ENCODE measurements at regions not wholly inside any gene's neighbourhood (a gene's known extent, or its start where the extent isn't known, plus 50 kb on each side); places are given as distances from the start of the nearest gene placed in this dataset.

DNA sequence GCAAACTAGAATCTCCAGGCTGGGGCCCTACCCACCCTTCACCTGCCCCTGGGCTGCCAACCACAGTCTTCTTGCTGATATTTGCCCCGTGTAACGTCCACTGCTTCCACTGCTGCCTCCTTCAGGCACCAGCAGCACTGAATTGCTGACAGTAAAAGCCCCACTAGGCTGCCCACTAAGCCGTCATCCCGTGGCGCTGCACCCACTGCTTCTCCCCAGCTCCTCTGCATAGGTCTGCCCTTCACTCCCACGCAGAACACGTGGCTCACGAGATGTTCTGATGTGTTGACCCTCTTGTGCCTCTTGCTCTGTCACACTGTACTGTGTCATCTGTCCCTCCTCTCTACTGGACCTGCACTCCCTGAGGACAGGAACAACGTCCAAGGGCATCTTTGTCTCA is 86.3 kb upstream of the HIVEP1 start:
- Histone ChIP-seq H3K9me3 (ENCODE audit: control insufficient read depth, low read length) (no peaks in the 10 kb centered on the region), H3K4me1 (ENCODE audit: control insufficient read depth, insufficient read depth, low read length) (peaks cover 8% of the 10 kb centered on the region), H3K27me3 (replicated peaks; ENCODE audit: control insufficient read depth, insufficient read depth, low read length) (no peaks in the 10 kb centered on the region), H3K4me3 (ENCODE audit: low read length) (no peak overlapping the region), H3K36me3 (ENCODE audit: control insufficient read depth, insufficient read depth, low read length, severe bottlenecking) (no peaks in the 10 kb centered on the region), H3K9ac (ENCODE audit: low read length) (no peak overlapping the region)
- DNase-seq (ENCODE audit: low read depth): no peak

DNA sequence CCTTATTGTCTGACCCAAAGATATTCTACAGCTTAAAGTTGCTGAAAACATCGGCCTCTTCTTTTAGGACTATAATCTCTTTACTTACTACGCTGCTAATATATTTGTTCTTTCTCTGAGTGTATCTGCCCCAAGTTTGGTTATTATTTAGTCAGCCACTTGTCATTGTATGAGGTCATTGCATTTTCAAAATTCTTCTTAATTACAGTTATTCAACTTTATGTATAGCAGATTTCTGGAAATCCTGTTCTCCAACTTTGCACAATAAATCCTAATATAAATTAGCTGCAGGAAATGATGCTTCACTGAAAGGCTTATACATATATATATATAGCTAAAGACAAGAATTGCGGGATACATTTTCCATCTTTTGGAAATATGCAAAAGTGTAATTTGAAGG is 88.5 kb upstream of the HIVEP1 start:
- no peaks in the 10 kb centered on the region for H3K9me3 ChIP-seq (ENCODE audit: control insufficient read depth, low read length)
- no peaks in the 10 kb centered on the region for H3K27me3 ChIP-seq (replicated peaks; ENCODE audit: control insufficient read depth, insufficient read depth, low read length)
- H3K36me3 ChIP-seq (ENCODE audit: control insufficient read depth, insufficient read depth, low read length, severe bottlenecking): no peaks in the 10 kb centered on the region
- peak; percentile 32 for DNase-seq (ENCODE audit: low read depth)
- peaks cover 22% of the 10 kb centered on the region for H3K4me1 ChIP-seq (ENCODE audit: control insufficient read depth, insufficient read depth, low read length)
- H3K9ac ChIP-seq (ENCODE audit: low read length): no peak overlapping the region
- H3K4me3 ChIP-seq (ENCODE audit: low read length): no peak overlapping the region

DNA sequence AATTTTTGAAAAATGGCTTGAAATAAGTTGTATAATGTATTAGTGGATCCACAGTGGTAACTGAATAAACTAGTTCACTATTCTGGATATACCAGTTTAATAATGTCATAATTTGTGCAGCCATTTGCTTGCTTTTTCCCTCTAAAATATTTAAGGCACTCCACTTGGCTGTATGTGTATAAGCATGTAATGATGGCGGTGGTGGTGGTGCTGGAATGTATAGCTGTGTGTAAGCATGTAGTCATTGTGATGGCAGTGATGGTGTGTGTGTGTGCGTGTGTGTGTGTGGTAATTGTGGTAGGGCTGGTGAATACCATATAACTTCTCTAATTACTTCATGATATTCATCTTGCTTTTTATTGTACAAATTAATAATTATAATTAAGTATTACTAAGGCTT is 89.2 kb upstream of the HIVEP1 start:
- Histone ChIP-seq H3K27me3 (replicated peaks; ENCODE audit: control insufficient read depth, insufficient read depth, low read length) (no peaks in the 10 kb centered on the region), H3K4me3 (ENCODE audit: low read length) (no peak overlapping the region), H3K9me3 (ENCODE audit: control insufficient read depth, low read length) (no peaks in the 10 kb centered on the region), H3K9ac (ENCODE audit: low read length) (no peak overlapping the region), H3K36me3 (ENCODE audit: control insufficient read depth, insufficient read depth, low read length, severe bottlenecking) (no peaks in the 10 kb centered on the region), H3K4me1 (ENCODE audit: control insufficient read depth, insufficient read depth, low read length) (peaks cover 29% of the 10 kb centered on the region)
- DNase-seq (ENCODE audit: low read depth): no peak

DNA sequence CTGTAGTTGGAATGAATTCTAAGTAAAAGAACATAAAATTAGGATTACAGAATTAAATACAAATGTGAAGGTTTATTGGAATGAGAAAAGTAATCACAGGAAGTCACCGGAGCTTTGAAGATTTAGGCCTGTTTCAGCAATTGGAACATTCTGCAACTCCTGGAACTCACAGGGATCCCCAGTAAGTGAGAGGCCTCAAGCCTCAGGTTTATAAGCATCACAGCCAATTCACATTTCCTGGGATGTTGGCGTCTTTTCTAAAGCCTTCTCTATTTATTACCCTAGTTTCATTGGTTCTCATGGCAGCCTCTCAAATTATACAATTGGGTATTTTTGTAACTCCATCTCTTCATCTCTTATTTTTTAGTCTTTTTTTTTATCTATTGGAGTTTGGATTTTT is 90.4 kb upstream of the HIVEP1 start:
- peak; percentile 30 for DNase-seq (ENCODE audit: low read depth)
- peaks cover 32% of the 10 kb centered on the region for H3K4me1 ChIP-seq (ENCODE audit: control insufficient read depth, insufficient read depth, low read length)
- H3K9ac ChIP-seq (ENCODE audit: low read length): peak overlapping the region; percentile 59
- no peak overlapping the region for H3K4me3 ChIP-seq (ENCODE audit: low read length)
- H3K27me3 ChIP-seq (replicated peaks; ENCODE audit: control insufficient read depth, insufficient read depth, low read length): no peaks in the 10 kb centered on the region
- no peaks in the 10 kb centered on the region for H3K9me3 ChIP-seq (ENCODE audit: control insufficient read depth, low read length)
- no peaks in the 10 kb centered on the region for H3K36me3 ChIP-seq (ENCODE audit: control insufficient read depth, insufficient read depth, low read length, severe bottlenecking)

DNA sequence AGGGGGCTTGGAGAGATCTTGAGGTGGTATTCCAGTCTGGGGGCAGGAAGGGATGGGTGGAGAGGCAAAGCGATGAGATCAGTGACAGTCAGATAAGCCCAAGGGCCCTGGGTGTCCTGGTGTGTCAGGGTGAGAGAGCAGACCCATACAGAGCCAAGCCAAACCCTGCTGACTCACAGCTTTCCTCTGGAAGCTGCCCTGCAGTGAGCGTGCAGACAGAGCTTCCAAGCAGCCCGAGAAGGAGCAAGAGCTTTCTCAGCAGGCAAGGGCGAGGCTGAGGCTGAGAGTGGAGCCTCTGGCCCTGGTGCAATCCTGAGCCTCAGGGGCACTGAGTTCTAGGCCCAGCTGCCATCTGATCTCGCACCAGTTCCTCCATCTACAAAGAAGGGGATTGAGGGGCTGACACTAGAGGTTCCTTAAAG is 91.1 kb upstream of the HIVEP1 start:
- H3K4me3 ChIP-seq (ENCODE audit: low read length): no peak overlapping the region
- peak; percentile 96 for DNase-seq (ENCODE audit: low read depth)

DNA sequence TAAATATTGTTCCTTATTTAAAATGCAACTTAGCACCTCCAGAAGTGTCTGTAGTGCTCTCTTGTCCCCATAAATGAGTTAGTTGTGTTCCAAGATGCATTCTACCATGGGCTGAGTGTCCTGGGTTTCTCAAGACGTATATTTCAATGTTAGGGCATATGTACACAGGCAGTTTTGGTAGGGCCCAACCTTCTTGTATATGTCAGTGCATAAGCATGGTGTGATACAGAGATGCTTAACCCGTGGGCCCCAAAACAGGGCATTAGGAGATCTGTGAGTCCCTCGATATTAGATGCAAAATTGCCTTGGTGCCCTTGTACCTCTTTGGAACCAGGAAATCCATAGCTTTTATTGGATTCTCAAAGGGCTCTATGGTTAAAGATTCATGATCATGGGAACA is 91.5 kb upstream of the HIVEP1 start:
- Histone ChIP-seq H3K9ac (ENCODE audit: low read length) (no peak overlapping the region), H3K9me3 (ENCODE audit: control insufficient read depth, low read length) (no peaks in the 10 kb centered on the region), H3K4me1 (ENCODE audit: control insufficient read depth, insufficient read depth, low read length) (peaks cover 32% of the 10 kb centered on the region), H3K36me3 (ENCODE audit: control insufficient read depth, insufficient read depth, low read length, severe bottlenecking) (no peaks in the 10 kb centered on the region), H3K27me3 (replicated peaks; ENCODE audit: control insufficient read depth, insufficient read depth, low read length) (no peaks in the 10 kb centered on the region), H3K4me3 (ENCODE audit: low read length) (no peak overlapping the region)
- DNase-seq (ENCODE audit: low read depth): no peak

More for the DNA sequence above, 91.1 kb upstream of the HIVEP1 start:
- Histone ChIP-seq H3K36me3 (ENCODE audit: control insufficient read depth, insufficient read depth, low read length, severe bottlenecking) (no peaks in the 10 kb centered on the region), H3K9me3 (ENCODE audit: control insufficient read depth, low read length) (no peaks in the 10 kb centered on the region), H3K27me3 (replicated peaks; ENCODE audit: control insufficient read depth, insufficient read depth, low read length) (no peaks in the 10 kb centered on the region), H3K9ac (ENCODE audit: low read length) (peak overlapping the region; percentile 59), H3K4me1 (ENCODE audit: control insufficient read depth, insufficient read depth, low read length) (peaks cover 32% of the 10 kb centered on the region)

DNA sequence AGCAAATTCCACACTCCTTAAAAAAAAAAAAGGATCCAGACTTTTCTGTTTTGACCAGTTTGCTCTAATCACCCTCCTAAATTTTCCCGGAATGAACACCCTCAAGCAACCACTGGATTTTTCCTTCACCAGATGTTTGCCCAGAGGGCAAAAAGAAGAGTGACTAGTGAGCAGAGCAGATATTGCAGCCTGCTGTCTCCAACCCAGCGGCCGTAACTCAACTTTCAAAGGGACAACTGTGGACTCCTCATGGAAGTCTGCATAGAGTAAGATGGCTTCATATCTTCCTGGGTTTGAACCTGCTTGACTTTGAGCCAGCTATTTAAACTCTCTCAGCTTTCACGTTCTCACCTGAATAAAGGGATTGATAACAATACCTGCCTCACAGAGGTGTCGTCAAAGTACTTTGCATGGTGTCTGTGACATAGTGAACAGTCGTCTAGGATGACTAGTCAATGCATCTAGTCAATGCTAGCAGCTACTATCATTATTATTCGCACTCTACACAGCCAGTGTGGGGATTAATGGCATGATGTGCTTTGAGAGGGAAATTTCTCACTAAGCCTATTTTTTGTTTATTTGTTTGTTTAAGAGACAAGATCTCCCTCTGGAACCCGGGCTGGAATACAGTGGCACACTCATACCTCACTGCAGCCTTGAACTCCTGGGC is 92.2 kb upstream of the HIVEP1 start:
- Histone ChIP-seq H3K9me3 (ENCODE audit: control insufficient read depth, low read length) (no peaks in the 10 kb centered on the region), H3K4me1 (ENCODE audit: control insufficient read depth, insufficient read depth, low read length) (peaks cover 32% of the 10 kb centered on the region), H3K9ac (ENCODE audit: low read length) (no peak overlapping the region), H3K36me3 (ENCODE audit: control insufficient read depth, insufficient read depth, low read length, severe bottlenecking) (no peaks in the 10 kb centered on the region), H3K4me3 (ENCODE audit: low read length) (no peak overlapping the region), H3K27me3 (replicated peaks; ENCODE audit: control insufficient read depth, insufficient read depth, low read length) (no peaks in the 10 kb centered on the region)
- DNase-seq (ENCODE audit: low read depth): peak; percentile 32

DNA sequence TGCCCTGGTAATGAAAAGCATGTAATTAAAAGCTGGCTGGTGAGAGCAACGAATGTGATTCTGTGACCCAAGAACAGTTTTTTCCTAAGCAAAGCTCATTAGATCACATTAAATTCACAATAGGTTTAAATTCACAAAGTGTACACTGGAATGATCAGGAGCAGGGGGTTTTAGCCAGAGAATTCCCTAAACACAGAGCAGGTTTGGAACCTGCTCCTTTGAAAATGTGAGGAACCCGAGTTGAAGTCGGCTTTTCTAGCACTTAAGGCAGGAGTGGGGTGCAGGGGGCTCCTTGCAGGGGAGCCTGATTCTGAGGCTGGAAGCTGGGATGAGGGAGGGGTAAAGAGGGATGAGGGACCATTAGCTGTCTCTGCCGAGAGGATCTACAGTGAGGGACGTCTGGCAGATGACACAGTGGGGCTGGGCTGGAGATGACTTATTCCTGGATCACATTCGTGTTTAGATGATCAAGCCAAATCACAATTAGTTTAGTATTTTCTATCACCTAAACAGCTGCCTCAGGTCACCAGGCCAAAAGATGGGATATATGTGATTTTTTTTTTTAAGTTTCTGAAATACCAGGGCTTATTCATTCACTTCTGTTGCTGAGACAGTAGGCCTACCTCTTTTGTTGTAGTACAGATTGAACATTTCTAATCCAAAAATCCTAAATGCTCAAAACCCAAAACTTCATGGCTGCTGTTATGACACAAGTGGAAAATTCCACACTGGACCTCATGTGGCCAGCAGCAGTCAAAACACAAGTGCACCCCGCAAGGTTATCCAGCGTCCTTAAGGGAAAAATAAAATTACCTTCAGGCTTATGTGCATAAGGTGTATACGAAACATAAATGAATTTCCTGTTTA is 93.1 kb upstream of the HIVEP1 start:
- H3K9ac ChIP-seq (ENCODE audit: low read length): peak overlapping the region; percentile 32
- H3K27me3 ChIP-seq (replicated peaks; ENCODE audit: control insufficient read depth, insufficient read depth, low read length): no peaks in the 10 kb centered on the region
- H3K36me3 ChIP-seq (ENCODE audit: control insufficient read depth, insufficient read depth, low read length, severe bottlenecking): no peaks in the 10 kb centered on the region
- H3K9me3 ChIP-seq (ENCODE audit: control insufficient read depth, low read length): no peaks in the 10 kb centered on the region
- H3K4me3 ChIP-seq (ENCODE audit: low read length): no peak overlapping the region
- peak; percentile 30 for DNase-seq (ENCODE audit: low read depth)
- peaks cover 32% of the 10 kb centered on the region for H3K4me1 ChIP-seq (ENCODE audit: control insufficient read depth, insufficient read depth, low read length)

DNA sequence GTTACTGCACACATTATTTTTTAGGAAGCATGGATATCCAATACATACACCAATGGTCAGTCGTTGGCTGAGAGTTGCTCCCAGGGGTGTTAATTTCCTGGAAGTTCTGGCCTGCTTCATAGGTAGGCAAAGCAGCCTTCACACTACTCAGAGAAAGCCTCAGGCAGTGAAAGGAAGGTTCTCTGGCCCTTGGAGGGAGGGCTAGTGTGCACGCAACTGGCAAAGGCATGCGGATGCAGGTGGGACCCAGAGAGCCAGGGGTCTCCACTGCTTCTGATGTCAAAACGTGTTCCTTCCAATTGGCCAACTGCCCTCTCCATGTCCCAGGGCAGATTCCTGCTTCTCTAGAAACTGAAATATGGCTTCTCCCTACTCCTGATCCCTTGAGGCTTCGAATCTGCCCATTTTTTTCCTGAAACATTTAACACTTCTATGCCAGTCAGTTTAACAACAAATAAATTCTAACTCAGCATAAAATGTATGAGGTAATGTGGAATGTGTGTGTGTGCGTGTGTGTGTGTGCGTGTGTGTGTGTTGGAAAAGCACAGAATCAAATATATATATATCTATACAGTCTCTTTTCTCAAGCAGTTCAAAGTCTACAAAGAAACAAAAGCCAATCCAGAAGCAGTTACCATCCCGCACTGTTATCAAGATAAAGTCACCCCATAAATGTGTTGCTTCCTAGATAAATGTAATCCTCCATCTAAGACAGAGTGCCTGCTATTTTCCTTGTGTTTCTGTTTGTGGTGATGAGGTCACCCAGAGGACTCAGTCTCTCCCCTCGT is 94.0 kb upstream of the HIVEP1 start:
- DNase-seq (ENCODE audit: low read depth): peak; percentile 76
- Histone ChIP-seq H3K4me1 (ENCODE audit: control insufficient read depth, insufficient read depth, low read length) (peaks cover 32% of the 10 kb centered on the region), H3K9me3 (ENCODE audit: control insufficient read depth, low read length) (no peaks in the 10 kb centered on the region), H3K27me3 (replicated peaks; ENCODE audit: control insufficient read depth, insufficient read depth, low read length) (no peaks in the 10 kb centered on the region), H3K9ac (ENCODE audit: low read length) (peak overlapping the region; percentile 32), H3K4me3 (ENCODE audit: low read length) (no peak overlapping the region), H3K36me3 (ENCODE audit: control insufficient read depth, insufficient read depth, low read length, severe bottlenecking) (no peaks in the 10 kb centered on the region)

DNA sequence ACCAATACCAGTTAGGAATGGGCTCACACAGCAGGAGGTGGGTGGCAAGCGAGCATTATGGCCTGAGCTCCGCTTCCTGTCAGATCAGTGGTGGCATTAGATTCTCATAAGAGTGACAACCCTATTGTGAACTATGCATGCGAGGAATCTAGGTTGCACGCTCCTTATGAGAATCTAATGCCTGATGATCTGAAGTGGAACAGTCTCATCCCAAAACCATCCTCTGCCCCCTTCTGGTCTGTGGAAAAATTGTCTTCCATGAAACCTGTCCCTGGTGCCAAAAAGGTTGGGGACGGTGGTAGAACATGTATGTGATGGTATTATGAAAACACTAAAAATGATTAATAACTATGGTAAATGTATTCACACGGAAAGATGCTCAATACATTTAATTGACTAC is 99.7 kb upstream of the HIVEP1 start:
- Histone ChIP-seq H3K9ac (ENCODE audit: low read length) (no peak overlapping the region), H3K4me1 (ENCODE audit: control insufficient read depth, insufficient read depth, low read length) (no peaks in the 10 kb centered on the region), H3K4me3 (ENCODE audit: low read length) (no peak overlapping the region), H3K27me3 (replicated peaks; ENCODE audit: control insufficient read depth, insufficient read depth, low read length) (no peaks in the 10 kb centered on the region), H3K36me3 (ENCODE audit: control insufficient read depth, insufficient read depth, low read length, severe bottlenecking) (no peaks in the 10 kb centered on the region), H3K9me3 (ENCODE audit: control insufficient read depth, low read length) (no peaks in the 10 kb centered on the region)
- no peak for DNase-seq (ENCODE audit: low read depth)

DNA sequence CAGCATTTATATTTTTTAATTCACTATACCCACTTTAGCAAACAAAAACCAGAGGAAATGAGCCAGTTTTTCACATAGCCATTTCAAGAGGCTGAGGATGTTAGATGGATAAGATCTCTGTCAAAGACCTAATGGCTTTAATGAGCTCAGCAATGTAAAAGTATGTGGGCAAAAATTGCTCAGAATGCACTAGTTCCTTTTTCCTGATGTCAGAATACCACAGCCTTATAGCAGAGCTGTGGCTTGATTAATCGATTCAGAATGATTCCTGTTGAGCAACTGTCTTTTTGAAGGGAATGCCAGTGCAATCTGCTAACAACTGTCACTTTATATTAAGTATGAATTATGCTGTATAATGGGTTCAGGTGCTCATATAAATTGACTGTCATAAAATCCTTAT is 100.6 kb upstream of the HIVEP1 start:
- H3K4me1 ChIP-seq (ENCODE audit: control insufficient read depth, insufficient read depth, low read length): no peaks in the 10 kb centered on the region
- DNase-seq (ENCODE audit: low read depth): peak; percentile 72
- H3K9me3 ChIP-seq (ENCODE audit: control insufficient read depth, low read length): no peaks in the 10 kb centered on the region
- H3K9ac ChIP-seq (ENCODE audit: low read length): no peak overlapping the region
- H3K36me3 ChIP-seq (ENCODE audit: control insufficient read depth, insufficient read depth, low read length, severe bottlenecking): no peaks in the 10 kb centered on the region
- H3K4me3 ChIP-seq (ENCODE audit: low read length): no peak overlapping the region
- H3K27me3 ChIP-seq (replicated peaks; ENCODE audit: control insufficient read depth, insufficient read depth, low read length): no peaks in the 10 kb centered on the region

All from adipocyte (in vitro differentiated cells).